HCT116 (cell line): ENCODE measurements at regions not wholly inside any gene's neighbourhood (a gene's known extent, or its start where the extent isn't known, plus 50 kb on each side); places are given as distances from the start of the nearest gene placed in this dataset.
"Not testable (repeated sequence)": the region's sequence is repeated elsewhere in the genome, so short reads cannot be mapped to it uniquely, and the experiment has no call there.

Source experiments
- ATAC-seq: fragments of 200-7000 bp; cut with Tn5 transposase; 2 replicates; pipeline ENCODE4 v1.9.1; 2020; ENCODE audit warnings: mild to moderate bottlenecking, moderate library complexity
- BruUV-seq: library from RNA; stranded (reverse); fragments of 400-500 nt; replicated peaks from 2 replicates; lab custom pipeline; 2021; lab: Mats Ljungman, UMichigan
- CTCF ChIA-PET: fragments of 300-600 bp; sonication (Branson Sonifier 250); formaldehyde crosslinking; loops from one replicate; lab custom pipeline; 2021; ENCODE audit warnings: antibody characterized with exemption; lab: Charles Lee
- POLR2A ChIA-PET: fragments of 300-600, 350-600 bp; sonication (Branson Sonifier 250); formaldehyde crosslinking; loops from one replicate; lab custom pipeline; 2021; ENCODE audit warnings: antibody characterized with exemption; lab: Charles Lee
- RAD21 ChIA-PET, 2 experiments: fragments of 300-600 bp; sonication (Branson Sonifier 250); formaldehyde crosslinking; loops; one replicate each; lab custom pipeline; 2023; ENCODE audit warnings: low total read pairs in 2 of 2; ENCODE audit not compliant: uncharacterized antibody in 2 of 2, unreplicated experiment in 2 of 2, low non-redundant PET in 1 of 2; lab: Charles Lee
- DNase-seq: peaks from one replicate; pipeline ENCODE4 v3.0.0-alpha.2; 2010; ENCODE audit warnings: low read depth, low spot score
- H2AFZ ChIP-seq: fragments of 200-600 bp; shearing (Covaris generic), sonication (generic); 2 replicates; pipeline ENCODE4 v1.6.1; 2017; ENCODE audit warnings: low read depth, mixed run types, mixed read lengths, antibody characterized with exemption, low read length; ENCODE audit not compliant: poor library complexity, severe bottlenecking
- H3K27ac ChIP-seq: 2 replicates; pipeline ENCODE4 v1.5.1; 2012; ENCODE audit warnings: low read depth, low read length
- H3K27me3 ChIP-seq: fragments of 200-600 bp; sonication (generic); 2 replicates; pipeline ENCODE4 v1.6.1; 2016; ENCODE audit warnings: mixed run types, low read length, mixed read lengths; ENCODE audit not compliant: insufficient read depth
- H3K36me3 ChIP-seq, 2 experiments: fragments of 200-500 bp in 1 of 2; fragments of 200-600 bp in 1 of 2; sonication (Bioruptor generic) in 1 of 2; sonication (generic) in 1 of 2; 2 replicates each; pipeline versions ENCODE4 v1.5.1 to v1.6.1; 2014 to 2016; ENCODE audit warnings: low read length in 2 of 2, inconsistent platforms in 1 of 2, mixed read lengths in 1 of 2, mixed run types in 1 of 2; ENCODE audit not compliant: insufficient read depth in 2 of 2, control insufficient read depth in 1 of 2
- H3K4me1 ChIP-seq, 2 experiments: fragments of 200-600 bp in 1 of 2; sonication (generic) in 1 of 2; 2 replicates each; pipeline versions ENCODE4 v1.5.1 to v1.6.1; 2012 to 2017; ENCODE audit warnings: low read length in 2 of 2, inconsistent platforms in 1 of 2, mild to moderate bottlenecking in 1 of 2, mixed read lengths in 1 of 2, mixed run types in 1 of 2, moderate library complexity in 1 of 2; ENCODE audit not compliant: insufficient read depth in 2 of 2, control insufficient read depth in 1 of 2
- H3K4me2 ChIP-seq: fragments of 200-600 bp; sonication (generic); 2 replicates; pipeline ENCODE4 v1.6.1; 2017; ENCODE audit warnings: mixed run types, low read length, mixed read lengths
- H3K4me3 ChIP-seq, 2 experiments: fragments of 200-600 bp in 1 of 2; sonication (generic) in 1 of 2; replicated peaks in 1 of 2; 2 replicates each; pipeline ENCODE4 v1.5.1; 2011 to 2016; ENCODE audit warnings: low read length in 2 of 2, control low read depth in 1 of 2, low read depth in 1 of 2, mild to moderate bottlenecking in 1 of 2, mixed read lengths in 1 of 2, mixed run types in 1 of 2
- H3K79me2 ChIP-seq: fragments of 200-600 bp; sonication (generic); 2 replicates; pipeline ENCODE4 v1.6.1; 2017; ENCODE audit warnings: mild to moderate bottlenecking, mixed run types, low read length, moderate library complexity, mixed read lengths; ENCODE audit not compliant: insufficient read depth
- H3K9ac ChIP-seq: fragments of 200-600 bp; sonication (generic); 2 replicates; pipeline ENCODE4 v1.6.1; 2016; ENCODE audit warnings: low read length, mixed read lengths
- H3K9me2 ChIP-seq: fragments of 200-600 bp; sonication (generic), shearing (Covaris generic); 2 replicates; pipeline ENCODE4 v1.6.1; 2017; ENCODE audit warnings: mixed run types, mild to moderate bottlenecking, moderate library complexity; ENCODE audit not compliant: insufficient read depth
- H3K9me3 ChIP-seq, 2 experiments: fragments of 200-500 bp in 1 of 2; fragments of 200-600 bp in 1 of 2; sonication (Bioruptor generic) in 1 of 2; sonication (generic) in 1 of 2; 2 replicates each; pipeline ENCODE4 v1.6.1; 2014 to 2017; ENCODE audit warnings: low read length in 2 of 2, mixed read lengths in 2 of 2, inconsistent platforms in 1 of 2, low read depth in 1 of 2, mild to moderate bottlenecking in 1 of 2, mixed run types in 1 of 2, moderate library complexity in 1 of 2; ENCODE audit not compliant: control insufficient read depth in 1 of 2, insufficient read depth in 1 of 2
- H4K20me1 ChIP-seq: fragments of 200-600 bp; sonication (generic), shearing (Covaris generic); 2 replicates; pipeline ENCODE4 v1.6.1; 2017; ENCODE audit warnings: mixed run types, mild to moderate bottlenecking, moderate library complexity; ENCODE audit not compliant: insufficient read depth
- CTCF ChIP-seq, 3 experiments: fragments of 200-600 bp in 1 of 3; sonication (generic) in 1 of 3; IDR thresholded peaks in 2 of 3; conservative IDR thresholded peaks in 1 of 3; 2 replicates each; pipeline ENCODE4 v1.5.1; 2012 to 2017; ENCODE audit warnings: low read depth in 2 of 3, low read length in 2 of 3, antibody characterized with exemption in 1 of 3, borderline replicate concordance in 1 of 3, control low read depth in 1 of 3, mild to moderate bottlenecking in 1 of 3, mixed read lengths in 1 of 3, mixed run types in 1 of 3, moderate library complexity in 1 of 3; ENCODE audit not compliant: insufficient read depth in 1 of 3
- intact Hi-C: fragments of 100-400 bp; cut with micrococcal nuclease; formaldehyde crosslinking; loops from 2 replicates; pipeline ENCODE4 v1.10.0; 2022

DNA sequence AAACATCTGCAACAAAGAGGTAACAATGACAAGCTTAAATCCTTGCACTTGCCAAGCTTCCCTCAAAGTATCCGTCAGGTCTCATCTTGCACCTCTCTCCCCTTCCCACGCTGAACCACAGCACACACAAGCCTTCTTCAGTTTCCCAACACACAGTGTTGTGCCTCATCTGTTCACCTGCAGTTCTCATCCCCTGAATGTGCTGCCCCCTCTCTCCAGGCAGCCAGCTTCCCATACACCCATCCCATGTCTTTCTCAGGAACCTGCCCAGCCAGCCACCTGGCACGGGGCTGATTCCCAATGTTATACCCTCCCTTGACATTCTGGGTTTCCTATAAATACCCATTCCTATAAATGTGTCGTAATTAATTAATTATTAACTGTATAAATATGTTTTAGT is 314.8 kb downstream of the PRELID2 start:
- Histone ChIP-seq H4K20me1 (no peaks in the 10 kb centered on the region), H3K9ac (no peak overlapping the region), H3K79me2 (no peaks in the 10 kb centered on the region), H3K27ac (no peak overlapping the region), H3K27me3 (no peaks in the 10 kb centered on the region), H3K4me2 (no peak overlapping the region), H3K4me1 (no peaks in the 10 kb centered on the region), H3K36me3 (no peaks in the 10 kb centered on the region), H3K9me2 (no peaks in the 10 kb centered on the region), H2AFZ (no peak overlapping the region), H3K9me3 (no peaks in the 10 kb centered on the region), H3K4me3 (no peak overlapping the region)
- no peak for ATAC-seq
- ChIA-PET POLR2A (no interaction called here), RAD21 (no interaction called here), CTCF (no interaction called here)
- intact Hi-C loops = no loop called here
- no peak for DNase-seq
- no TSS peak for BruUV-seq
- TF ChIP-seq CTCF (IDR thresholded peaks at IDR 0.05 in 2 of 3, conservative IDR thresholded peaks at IDR 0.05 in 1 of 3; ENCODE audit: borderline replicate concordance in 1 of 3, insufficient read depth in 1 of 3, low read depth in 2 of 3, low read length in 2 of 3) = no peak

DNA sequence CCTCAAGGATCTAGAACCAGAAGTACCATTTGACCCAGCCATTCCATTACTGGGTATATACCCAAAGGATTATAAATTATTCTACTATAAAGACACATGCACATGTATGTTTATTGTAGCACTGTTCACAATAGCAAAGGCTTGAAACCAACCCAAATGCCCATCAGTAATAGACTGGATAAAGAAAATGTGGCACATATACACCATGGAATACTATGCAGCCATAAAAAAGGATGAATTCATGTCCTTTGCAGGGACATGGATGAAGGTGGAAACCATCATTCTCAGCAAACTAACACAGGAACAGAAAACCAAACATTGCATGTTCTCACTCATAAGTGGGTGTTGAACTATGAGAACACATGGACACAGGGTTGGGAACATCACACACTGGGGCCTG is 317.6 kb downstream of the PRELID2 start:
- H2AFZ ChIP-seq, intact Hi-C loops, H3K9me2 ChIP-seq, H3K27ac ChIP-seq, CTCF ChIA-PET, RAD21 ChIA-PET, H3K4me2 ChIP-seq, BruUV-seq, H3K9ac ChIP-seq, H4K20me1 ChIP-seq, H3K79me2 ChIP-seq, DNase-seq, H3K9me3 ChIP-seq, H3K27me3 ChIP-seq, H3K4me3 ChIP-seq, H3K36me3 ChIP-seq, H3K4me1 ChIP-seq, POLR2A ChIA-PET, ATAC-seq: not testable (repeated sequence)
